ENCODE measurements at regions not wholly inside any gene's neighbourhood (a gene's known extent, or its start where the extent isn't known, plus 50 kb on each side); places are given as distances from the start of the nearest gene placed in this dataset.

GRCh38 chr1:192445241-192445640 lies 128.4 kb downstream of the RGS21 start:
- no peak for TF ChIP-seq CTCF (IDR thresholded peaks at IDR 0.05)
- TF ChIP-seq POLR2A (IDR thresholded peaks at IDR 0.05), result no peak

Data from esophagus squamous epithelium (tissue), 4 donors.